H1 (cell line): ENCODE measurements at regions not wholly inside any gene's neighbourhood (a gene's known extent, or its start where the extent isn't known, plus 50 kb on each side); places are given as distances from the start of the nearest gene placed in this dataset.

Source experiments
- BCL11A ChIP-seq, 2 experiments: IDR thresholded peaks; one replicate each; pipeline ENCODE4 v1.6.1; 2011; ENCODE audit warnings: low read depth in 2 of 2, low read length in 2 of 2, mild to moderate bottlenecking in 2 of 2
- CREB1 ChIP-seq: IDR thresholded peaks from 2 replicates; pipeline ENCODE4 v1.6.1; 2012; ENCODE audit warnings: inconsistent platforms
- EP300 ChIP-seq, 2 experiments: IDR thresholded peaks; 1 replicate in 1 of 2; 2 replicates in 1 of 2; pipeline ENCODE4 v1.6.1; 2011 to 2012; ENCODE audit warnings: low read depth in 2 of 2, low read length in 2 of 2, mild to moderate bottlenecking in 2 of 2, borderline replicate concordance in 1 of 2, inconsistent platforms in 1 of 2, moderate library complexity in 1 of 2
- EZH2 ChIP-seq: fragments of 200-600 bp; sonication (generic); IDR thresholded peaks from 2 replicates; pipeline ENCODE4 v1.7.1; 2012; ENCODE audit warnings: low read depth, mild to moderate bottlenecking, moderate library complexity, low read length, inconsistent platforms; ENCODE audit not compliant: severe bottlenecking
- POLR2AphosphoS5 ChIP-seq: IDR thresholded peaks from 2 replicates; pipeline ENCODE4 v1.6.1; 2011; ENCODE audit warnings: low read depth, low read length
- RFX5 ChIP-seq: IDR thresholded peaks from 2 replicates; pipeline ENCODE4 v1.6.1; 2011; ENCODE audit warnings: low read depth, low read length, improper control_type of control experiment, borderline replicate concordance
- SIN3A ChIP-seq, 2 experiments: IDR thresholded peaks in 1 of 2; conservative IDR thresholded peaks in 1 of 2; 2 replicates each; pipeline ENCODE4 v1.6.1; 2011 to 2012; ENCODE audit warnings: low read length in 2 of 2, improper control_type of control experiment in 1 of 2, low read depth in 1 of 2, mild to moderate bottlenecking in 1 of 2
- TF ChIP-seq, protein P1 (sequence below), 3 experiments: IDR thresholded peaks; 1 replicate in 2 of 3; 2 replicates in 1 of 3; pipeline versions ENCODE4 v1.5.1 to v1.6.1; 2011; ENCODE audit warnings: low read length in 3 of 3, mild to moderate bottlenecking in 3 of 3, inconsistent platforms in 2 of 3, low read depth in 1 of 3, moderate library complexity in 1 of 3; ENCODE audit not compliant: insufficient read depth in 1 of 3; ENCODE audit errors: control extremely low read depth in 1 of 3
- TF ChIP-seq, protein P2 (sequence below): IDR thresholded peaks from 2 replicates; pipeline ENCODE4 v1.6.1; 2012; ENCODE audit warnings: inconsistent platforms

DNA sequence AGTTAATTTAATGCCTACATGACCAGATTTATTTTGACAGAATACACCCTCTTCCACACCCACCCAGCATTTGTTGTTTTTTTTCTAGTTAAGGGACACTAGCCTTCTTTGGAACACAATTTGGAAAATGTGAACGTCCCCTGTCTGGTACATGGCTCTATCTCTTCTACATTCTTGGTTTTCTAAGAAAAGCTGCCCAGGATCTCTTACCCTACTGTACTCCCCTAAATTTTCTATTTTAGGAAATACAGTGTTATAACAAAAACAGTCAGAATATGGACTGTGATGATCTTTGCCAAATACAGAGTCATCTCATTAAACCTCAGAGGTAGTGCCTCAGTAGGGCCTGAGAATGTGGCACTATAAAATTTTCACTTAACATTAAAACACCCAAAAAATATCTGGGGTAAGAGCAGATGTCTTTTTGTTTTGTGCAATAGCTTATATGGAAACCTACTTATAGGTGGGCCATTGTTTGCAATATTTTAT is 93.1 kb upstream of the SPON1 start:
- TF ChIP-seq, protein P1, sequence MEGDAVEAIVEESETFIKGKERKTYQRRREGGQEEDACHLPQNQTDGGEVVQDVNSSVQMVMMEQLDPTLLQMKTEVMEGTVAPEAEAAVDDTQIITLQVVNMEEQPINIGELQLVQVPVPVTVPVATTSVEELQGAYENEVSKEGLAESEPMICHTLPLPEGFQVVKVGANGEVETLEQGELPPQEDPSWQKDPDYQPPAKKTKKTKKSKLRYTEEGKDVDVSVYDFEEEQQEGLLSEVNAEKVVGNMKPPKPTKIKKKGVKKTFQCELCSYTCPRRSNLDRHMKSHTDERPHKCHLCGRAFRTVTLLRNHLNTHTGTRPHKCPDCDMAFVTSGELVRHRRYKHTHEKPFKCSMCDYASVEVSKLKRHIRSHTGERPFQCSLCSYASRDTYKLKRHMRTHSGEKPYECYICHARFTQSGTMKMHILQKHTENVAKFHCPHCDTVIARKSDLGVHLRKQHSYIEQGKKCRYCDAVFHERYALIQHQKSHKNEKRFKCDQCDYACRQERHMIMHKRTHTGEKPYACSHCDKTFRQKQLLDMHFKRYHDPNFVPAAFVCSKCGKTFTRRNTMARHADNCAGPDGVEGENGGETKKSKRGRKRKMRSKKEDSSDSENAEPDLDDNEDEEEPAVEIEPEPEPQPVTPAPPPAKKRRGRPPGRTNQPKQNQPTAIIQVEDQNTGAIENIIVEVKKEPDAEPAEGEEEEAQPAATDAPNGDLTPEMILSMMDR (IDR thresholded peaks at IDR 0.05; ENCODE audit: control extremely low read depth in 1 of 3, insufficient read depth in 1 of 3, low read depth in 1 of 3, low read length in 3 of 3): no peak
- TF ChIP-seq POLR2AphosphoS5: no peak
- TF ChIP-seq EP300 (IDR thresholded peaks at IDR 0.05; ENCODE audit: borderline replicate concordance in 1 of 2, low read depth in 2 of 2, low read length in 2 of 2): no peak
- TF ChIP-seq, protein P2, sequence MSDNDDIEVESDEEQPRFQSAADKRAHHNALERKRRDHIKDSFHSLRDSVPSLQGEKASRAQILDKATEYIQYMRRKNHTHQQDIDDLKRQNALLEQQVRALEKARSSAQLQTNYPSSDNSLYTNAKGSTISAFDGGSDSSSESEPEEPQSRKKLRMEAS: no peak
- no peak for TF ChIP-seq SIN3A (conservative IDR thresholded peaks at IDR 0.05 in 1 of 2, IDR thresholded peaks at IDR 0.05 in 1 of 2; ENCODE audit: low read depth in 1 of 2, low read length in 2 of 2)
- TF ChIP-seq CREB1: no peak
- no peak for TF ChIP-seq EZH2
- no peak for TF ChIP-seq BCL11A (IDR thresholded peaks at IDR 0.05; ENCODE audit: low read depth in 2 of 2, low read length in 2 of 2)
- TF ChIP-seq RFX5: no peak
